DOHH2 (cell line): ENCODE measurements at regions not wholly inside any gene's neighbourhood (a gene's known extent, or its start where the extent isn't known, plus 50 kb on each side); places are given as distances from the start of the nearest gene placed in this dataset.

Experiments used
- CTCF ChIP-seq: fragments of 200-600 bp; sonication (generic); IDR thresholded peaks from one replicate; pipeline ENCODE4 v1.5.1; 2014; ENCODE audit warnings: antibody characterized with exemption, mild to moderate bottlenecking, low read depth, low read length; ENCODE audit not compliant: poor library complexity, severe bottlenecking
- EZH2phosphoT487 ChIP-seq: fragments of 200-600 bp; sonication (generic); IDR thresholded peaks from 2 replicates; pipeline ENCODE4 v1.6.1; 2017; ENCODE audit warnings: borderline replicate concordance, mild to moderate bottlenecking, antibody characterized with exemption, low read length, moderate library complexity, mixed read lengths

GRCh38 chr18:61194726-61195125 is 138.5 kb upstream of the CDH20 start:
- TF ChIP-seq CTCF (no peak), EZH2phosphoT487 (no peak)
